Endothelial cell of umbilical vein (primary cell): ENCODE measurements at regions not wholly inside any gene's neighbourhood (a gene's known extent, or its start where the extent isn't known, plus 50 kb on each side); places are given as distances from the start of the nearest gene placed in this dataset.

Source experiments
- BruUV-seq: library from RNA; stranded (reverse); fragments of 400-500 nt; replicated peaks from 2 replicates; lab custom pipeline; 2021; lab: Mats Ljungman, UMichigan
- CTCF ChIA-PET: fragments of 300-600, 350-600 bp; sonication (Branson Sonifier 250); formaldehyde crosslinking; loops from one replicate; lab custom pipeline; 2021; ENCODE audit warnings: antibody characterized with exemption, inconsistent platforms; lab: Charles Lee
- POLR2A ChIA-PET: fragments of 300-600, 350-600 bp; sonication (Branson Sonifier 250); formaldehyde crosslinking; loops from one replicate; lab custom pipeline; 2021; ENCODE audit warnings: antibody characterized with exemption, inconsistent platforms; lab: Charles Lee
- DNase-seq: peaks from one replicate; pipeline ENCODE4 v3.0.0-alpha.2; 2011; ENCODE audit warnings: low read depth, low spot score
- FAIRE-seq: peaks from 2 replicates; lab custom pipeline; 2011; peaks lifted over from hg19 to GRCh38; lab: Jason Lieb, UNC
- H2AFZ ChIP-seq: 2 replicates; pipeline ENCODE4 v1.6.0; 2012; ENCODE audit warnings: low read depth, low read length, control low read depth, inconsistent platforms
- H3K27ac ChIP-seq: 2 replicates; pipeline ENCODE4 v1.5.1; 2011; ENCODE audit warnings: low read depth, mild to moderate bottlenecking, control low read depth, low read length, moderate library complexity; ENCODE audit not compliant: insufficient read depth
- H3K27me3 ChIP-seq, 2 experiments: 2 replicates each; pipeline versions ENCODE4 v1.6.0 to v1.6.1; 2011; ENCODE audit warnings: low read length in 2 of 2, mixed read lengths in 1 of 2; ENCODE audit not compliant: control insufficient read depth in 2 of 2, insufficient read depth in 2 of 2
- H3K36me3 ChIP-seq, 2 experiments: 2 replicates in 1 of 2; 3 replicates in 1 of 2; pipeline ENCODE4 v1.5.1; 2011; ENCODE audit warnings: low read length in 2 of 2, mild to moderate bottlenecking in 1 of 2, moderate library complexity in 1 of 2; ENCODE audit not compliant: control insufficient read depth in 2 of 2, insufficient read depth in 2 of 2; ENCODE audit errors: extremely low read depth in 1 of 2
- H3K4me1 ChIP-seq: 3 replicates; pipeline ENCODE4 v1.5.1; 2011; ENCODE audit warnings: mild to moderate bottlenecking, low read length; ENCODE audit not compliant: control insufficient read depth, insufficient read depth; ENCODE audit errors: extremely low read depth
- H3K4me2 ChIP-seq: 2 replicates; pipeline ENCODE4 v1.6.1; 2011; ENCODE audit warnings: low read length, control low read depth, mixed read lengths; ENCODE audit not compliant: insufficient read depth
- H3K4me3 ChIP-seq, 3 experiments: fragments of 200-600 bp in 1 of 3; sonication (generic), shearing (Covaris generic) in 1 of 3; replicated peaks in 1 of 3; 2 replicates each; pipeline ENCODE4 v1.5.1; 2011 to 2016; ENCODE audit warnings: control low read depth in 3 of 3, low read length in 3 of 3, mild to moderate bottlenecking in 2 of 3, inconsistent platforms in 1 of 3, low read depth in 1 of 3, moderate library complexity in 1 of 3; ENCODE audit not compliant: insufficient read depth in 1 of 3
- H3K79me2 ChIP-seq: 2 replicates; pipeline ENCODE4 v1.6.0; 2012; ENCODE audit warnings: low read length, inconsistent platforms; ENCODE audit not compliant: control insufficient read depth, insufficient read depth
- H3K9ac ChIP-seq: replicated peaks from 2 replicates; pipeline ENCODE3; 2011; ENCODE audit warnings: low read length, control low read depth; ENCODE audit not compliant: insufficient read depth; ENCODE audit errors: extremely low read depth
- H3K9me1 ChIP-seq: replicated peaks from 3 replicates; pipeline ENCODE4 v1.6.0; 2011; ENCODE audit warnings: mild to moderate bottlenecking, low read length; ENCODE audit not compliant: control insufficient read depth, insufficient read depth; ENCODE audit errors: extremely low read depth
- H3K9me3 ChIP-seq: replicated peaks from 2 replicates; pipeline ENCODE4 v1.5.1; 2012; ENCODE audit warnings: low read length, inconsistent platforms; ENCODE audit not compliant: control insufficient read depth, insufficient read depth
- H4K20me1 ChIP-seq: replicated peaks from 2 replicates; pipeline ENCODE3; 2011; ENCODE audit warnings: mild to moderate bottlenecking, low read length; ENCODE audit not compliant: control insufficient read depth, insufficient read depth; ENCODE audit errors: extremely low read depth
- CTCF ChIP-seq, 2 donors: IDR thresholded peaks; 1 replicate in 1 of 2; 2 replicates in 1 of 2; pipeline ENCODE4 v1.5.1; 2011; ENCODE audit warnings: low read length in 2 of 2, mild to moderate bottlenecking in 2 of 2, moderate library complexity in 2 of 2, control low read depth in 1 of 2, inconsistent platforms in 1 of 2, low read depth in 1 of 2; ENCODE audit not compliant: insufficient read depth in 1 of 2; ENCODE audit errors: extremely low read depth in 1 of 2
- EZH2 ChIP-seq: IDR thresholded peaks from 2 replicates; pipeline ENCODE4 v1.6.1; 2012; ENCODE audit warnings: borderline replicate concordance, low read depth, mild to moderate bottlenecking, moderate library complexity, low read length, inconsistent platforms; ENCODE audit not compliant: severe bottlenecking
- FOS ChIP-seq: IDR thresholded peaks from 2 replicates; pipeline ENCODE4 v1.6.1; 2011; ENCODE audit warnings: mild to moderate bottlenecking, low read length, moderate library complexity, borderline replicate concordance; ENCODE audit not compliant: insufficient read depth
- GATA2 ChIP-seq: IDR thresholded peaks from 2 replicates; pipeline ENCODE4 v1.7.0; 2011; ENCODE audit warnings: low read depth, mild to moderate bottlenecking, moderate library complexity, mixed read lengths, low read length; ENCODE audit not compliant: insufficient read length, insufficient read depth
- JUN ChIP-seq: IDR thresholded peaks from 2 replicates; pipeline ENCODE4 v1.6.1; 2011; ENCODE audit warnings: borderline replicate concordance, low read depth; ENCODE audit not compliant: insufficient read length, insufficient read depth
- MYC ChIP-seq: IDR thresholded peaks from one replicate; pipeline ENCODE4 v1.6.1; 2011; ENCODE audit warnings: mild to moderate bottlenecking, low read depth, low read length
- POLR2A ChIP-seq: IDR thresholded peaks from 2 replicates; pipeline ENCODE4 v1.6.1; 2012; ENCODE audit warnings: low read depth, mild to moderate bottlenecking, control low read depth, low read length
- POLR2AphosphoS5 ChIP-seq: IDR thresholded peaks from 2 replicates; pipeline ENCODE4 v1.6.1; 2012; ENCODE audit warnings: low read depth, mild to moderate bottlenecking, control low read depth, low read length, moderate library complexity; ENCODE audit not compliant: insufficient read depth
- dilution Hi-C: fragments of 300-500 bp; cut with MboI; formaldehyde crosslinking; loops from one replicate; pipeline ENCODE4 v1.15.0; 2019; ENCODE audit warnings: low sequenced_read_pairs; ENCODE audit not compliant: extremely low pct_ligation_motif_present
- intact Hi-C: fragments of 100-400 bp; cut with micrococcal nuclease; formaldehyde crosslinking; loops from one replicate; pipeline ENCODE4 v1.10.0; 2022
- TF ChIP-seq, protein P1 (sequence below): IDR thresholded peaks from 2 replicates; pipeline ENCODE4 v1.6.1; 2011; ENCODE audit not compliant: insufficient read depth, insufficient read length

GRCh38 chr7:41013117-41013516 is 689.8 kb downstream of the INHBA start:
- Histone ChIP-seq H3K4me2 (no peak overlapping the region), H4K20me1 (no peaks in the 10 kb centered on the region), H3K9ac (no peak overlapping the region), H3K4me1 (peaks cover 8% of the 10 kb centered on the region), H3K36me3 (no peaks in the 10 kb centered on the region), H3K9me3 (no peaks in the 10 kb centered on the region), H3K9me1 (no peaks in the 10 kb centered on the region), H3K4me3 (no peak overlapping the region), H3K79me2 (no peaks in the 10 kb centered on the region), H3K27ac (no peak overlapping the region), H2AFZ (no peak overlapping the region), H3K27me3 (no peaks in the 10 kb centered on the region)
- POLR2A ChIA-PET: no interaction called here
- DNase-seq (no peak), FAIRE-seq (no peak)
- TF ChIP-seq FOS: no peak
- no peak for TF ChIP-seq CTCF (IDR thresholded peaks at IDR 0.05; ENCODE audit: extremely low read depth in 1 of 2, insufficient read depth in 1 of 2, low read depth in 1 of 2, low read length in 2 of 2)
- TF ChIP-seq POLR2A: no peak
- TF ChIP-seq POLR2AphosphoS5: no peak
- no peak for TF ChIP-seq MYC
- no peak for TF ChIP-seq JUN
- no peak for TF ChIP-seq GATA2
- TF ChIP-seq, protein P1, sequence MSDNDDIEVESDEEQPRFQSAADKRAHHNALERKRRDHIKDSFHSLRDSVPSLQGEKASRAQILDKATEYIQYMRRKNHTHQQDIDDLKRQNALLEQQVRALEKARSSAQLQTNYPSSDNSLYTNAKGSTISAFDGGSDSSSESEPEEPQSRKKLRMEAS: no peak
- TF ChIP-seq EZH2: no peak
- dilution Hi-C loops (no loop called here), intact Hi-C loops (no loop called here)
- CTCF ChIA-PET: no interaction called here
- no TSS peak for BruUV-seq
